ENCODE measurements at regions not wholly inside any gene's neighbourhood (a gene's known extent, or its start where the extent isn't known, plus 50 kb on each side); places are given as distances from the start of the nearest gene placed in this dataset.

GRCh38 chr17:72387487-72387886 lies 266.7 kb downstream of the SOX9 start:
- peak; percentile 74 for ATAC-seq
- TF ChIP-seq, protein P1, sequence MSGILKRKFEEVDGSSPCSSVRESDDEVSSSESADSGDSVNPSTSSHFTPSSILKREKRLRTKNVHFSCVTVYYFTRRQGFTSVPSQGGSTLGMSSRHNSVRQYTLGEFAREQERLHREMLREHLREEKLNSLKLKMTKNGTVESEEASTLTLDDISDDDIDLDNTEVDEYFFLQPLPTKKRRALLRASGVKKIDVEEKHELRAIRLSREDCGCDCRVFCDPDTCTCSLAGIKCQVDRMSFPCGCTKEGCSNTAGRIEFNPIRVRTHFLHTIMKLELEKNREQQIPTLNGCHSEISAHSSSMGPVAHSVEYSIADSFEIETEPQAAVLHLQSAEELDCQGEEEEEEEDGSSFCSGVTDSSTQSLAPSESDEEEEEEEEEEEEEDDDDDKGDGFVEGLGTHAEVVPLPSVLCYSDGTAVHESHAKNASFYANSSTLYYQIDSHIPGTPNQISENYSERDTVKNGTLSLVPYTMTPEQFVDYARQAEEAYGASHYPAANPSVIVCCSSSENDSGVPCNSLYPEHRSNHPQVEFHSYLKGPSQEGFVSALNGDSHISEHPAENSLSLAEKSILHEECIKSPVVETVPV (CRISPR knock-in tag; IDR thresholded peaks at IDR 0.05): no peak
- TF ChIP-seq OSR1 (CRISPR knock-in tag; IDR thresholded peaks at IDR 0.05): no peak
- TF ChIP-seq ZFP3 (CRISPR knock-in tag; IDR thresholded peaks at IDR 0.05): no peak
- no peak for TF ChIP-seq ZC3H10 (CRISPR knock-in tag; IDR thresholded peaks at IDR 0.05)
- no peak for TF ChIP-seq TCF4 (CRISPR knock-in tag; IDR thresholded peaks at IDR 0.05; ENCODE audit: borderline replicate concordance)
- TF ChIP-seq, protein P2, sequence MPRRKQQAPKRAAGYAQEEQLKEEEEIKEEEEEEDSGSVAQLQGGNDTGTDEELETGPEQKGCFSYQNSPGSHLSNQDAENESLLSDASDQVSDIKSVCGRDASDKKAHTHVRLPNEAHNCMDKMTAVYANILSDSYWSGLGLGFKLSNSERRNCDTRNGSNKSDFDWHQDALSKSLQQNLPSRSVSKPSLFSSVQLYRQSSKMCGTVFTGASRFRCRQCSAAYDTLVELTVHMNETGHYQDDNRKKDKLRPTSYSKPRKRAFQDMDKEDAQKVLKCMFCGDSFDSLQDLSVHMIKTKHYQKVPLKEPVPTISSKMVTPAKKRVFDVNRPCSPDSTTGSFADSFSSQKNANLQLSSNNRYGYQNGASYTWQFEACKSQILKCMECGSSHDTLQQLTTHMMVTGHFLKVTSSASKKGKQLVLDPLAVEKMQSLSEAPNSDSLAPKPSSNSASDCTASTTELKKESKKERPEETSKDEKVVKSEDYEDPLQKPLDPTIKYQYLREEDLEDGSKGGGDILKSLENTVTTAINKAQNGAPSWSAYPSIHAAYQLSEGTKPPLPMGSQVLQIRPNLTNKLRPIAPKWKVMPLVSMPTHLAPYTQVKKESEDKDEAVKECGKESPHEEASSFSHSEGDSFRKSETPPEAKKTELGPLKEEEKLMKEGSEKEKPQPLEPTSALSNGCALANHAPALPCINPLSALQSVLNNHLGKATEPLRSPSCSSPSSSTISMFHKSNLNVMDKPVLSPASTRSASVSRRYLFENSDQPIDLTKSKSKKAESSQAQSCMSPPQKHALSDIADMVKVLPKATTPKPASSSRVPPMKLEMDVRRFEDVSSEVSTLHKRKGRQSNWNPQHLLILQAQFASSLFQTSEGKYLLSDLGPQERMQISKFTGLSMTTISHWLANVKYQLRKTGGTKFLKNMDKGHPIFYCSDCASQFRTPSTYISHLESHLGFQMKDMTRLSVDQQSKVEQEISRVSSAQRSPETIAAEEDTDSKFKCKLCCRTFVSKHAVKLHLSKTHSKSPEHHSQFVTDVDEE (CRISPR knock-in tag; IDR thresholded peaks at IDR 0.05): no peak
- no peak for TF ChIP-seq SNAI2 (CRISPR knock-in tag; IDR thresholded peaks at IDR 0.05)
- TF ChIP-seq POU6F1 (CRISPR knock-in tag; IDR thresholded peaks at IDR 0.05; ENCODE audit: borderline replicate concordance, low read depth): no peak
- TF ChIP-seq ZNF565 (CRISPR knock-in tag; conservative IDR thresholded peaks at IDR 0.05; ENCODE audit: low read depth): no peak
- TF ChIP-seq BACH2 (CRISPR knock-in tag; IDR thresholded peaks at IDR 0.05; ENCODE audit: borderline replicate concordance): no peak
- TF ChIP-seq ZNF8 (CRISPR knock-in tag; IDR thresholded peaks at IDR 0.05): no peak
- TF ChIP-seq ZNF70 (CRISPR knock-in tag; IDR thresholded peaks at IDR 0.05): no peak
- TF ChIP-seq TOX (CRISPR knock-in tag; IDR thresholded peaks at IDR 0.05; ENCODE audit: borderline replicate concordance): no peak
- TF ChIP-seq GLIS3 (CRISPR knock-in tag; IDR thresholded peaks at IDR 0.05): no peak
- no peak for TF ChIP-seq ARNTL (CRISPR knock-in tag; IDR thresholded peaks at IDR 0.05; ENCODE audit: borderline replicate concordance, low read depth)
- TF ChIP-seq ESRRG (CRISPR knock-in tag; IDR thresholded peaks at IDR 0.05): no peak
- no peak for TF ChIP-seq ZFP30 (CRISPR knock-in tag; IDR thresholded peaks at IDR 0.05)
- TF ChIP-seq PPARA (CRISPR knock-in tag; IDR thresholded peaks at IDR 0.05; ENCODE audit: borderline replicate concordance): no peak
- TF ChIP-seq PATZ1 (CRISPR knock-in tag; IDR thresholded peaks at IDR 0.05; ENCODE audit: borderline replicate concordance): no peak

DNA sequence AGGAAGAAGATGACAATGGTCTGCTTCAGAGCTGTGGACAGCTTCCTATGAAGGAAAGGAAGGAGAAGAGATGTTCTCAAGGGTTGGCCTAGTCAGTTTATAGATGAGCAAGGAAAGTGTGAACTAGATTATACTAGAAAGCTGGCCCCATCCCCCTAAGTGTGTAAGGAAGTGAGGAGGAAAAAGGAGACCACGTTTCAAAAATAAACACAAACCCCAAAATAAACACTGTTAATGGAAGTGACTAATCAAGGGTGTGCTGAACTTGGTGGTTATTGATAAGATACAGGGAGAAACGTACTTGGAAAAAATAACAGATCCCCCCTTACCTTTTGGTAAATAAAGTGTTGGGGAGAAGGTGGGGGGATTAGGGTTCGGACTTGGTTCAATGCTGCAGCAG lies 267.1 kb downstream of the SOX9 start:
- TF ChIP-seq BACH2 (CRISPR knock-in tag; IDR thresholded peaks at IDR 0.05; ENCODE audit: borderline replicate concordance) (no peak), ZFP3 (CRISPR knock-in tag; IDR thresholded peaks at IDR 0.05) (no peak), ZNF565 (CRISPR knock-in tag; conservative IDR thresholded peaks at IDR 0.05; ENCODE audit: low read depth) (no peak), CSDC2 (CRISPR knock-in tag; IDR thresholded peaks at IDR 0.05) (no peak), ZNF8 (CRISPR knock-in tag; IDR thresholded peaks at IDR 0.05) (no peak)
- TF ChIP-seq, protein P1 (CRISPR knock-in tag; IDR thresholded peaks at IDR 0.05): no peak
- no peak for ATAC-seq

- peak; percentile 41 for ATAC-seq
- TF ChIP-seq, protein P3, sequence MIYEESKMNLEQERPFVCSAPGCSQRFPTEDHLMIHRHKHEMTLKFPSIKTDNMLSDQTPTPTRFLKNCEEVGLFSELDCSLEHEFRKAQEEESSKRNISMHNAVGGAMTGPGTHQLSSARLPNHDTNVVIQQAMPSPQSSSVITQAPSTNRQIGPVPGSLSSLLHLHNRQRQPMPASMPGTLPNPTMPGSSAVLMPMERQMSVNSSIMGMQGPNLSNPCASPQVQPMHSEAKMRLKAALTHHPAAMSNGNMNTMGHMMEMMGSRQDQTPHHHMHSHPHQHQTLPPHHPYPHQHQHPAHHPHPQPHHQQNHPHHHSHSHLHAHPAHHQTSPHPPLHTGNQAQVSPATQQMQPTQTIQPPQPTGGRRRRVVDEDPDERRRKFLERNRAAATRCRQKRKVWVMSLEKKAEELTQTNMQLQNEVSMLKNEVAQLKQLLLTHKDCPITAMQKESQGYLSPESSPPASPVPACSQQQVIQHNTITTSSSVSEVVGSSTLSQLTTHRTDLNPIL (CRISPR knock-in tag; IDR thresholded peaks at IDR 0.05; ENCODE audit: low read depth): no peak
- TF ChIP-seq POU6F1 (CRISPR knock-in tag; IDR thresholded peaks at IDR 0.05; ENCODE audit: borderline replicate concordance, low read depth) (no peak), BACH2 (CRISPR knock-in tag; IDR thresholded peaks at IDR 0.05; ENCODE audit: borderline replicate concordance) (no peak), ISL1 (CRISPR knock-in tag; IDR thresholded peaks at IDR 0.05) (no peak), TCF4 (CRISPR knock-in tag; IDR thresholded peaks at IDR 0.05; ENCODE audit: borderline replicate concordance) (no peak), OSR1 (CRISPR knock-in tag; IDR thresholded peaks at IDR 0.05) (no peak), GLIS3 (CRISPR knock-in tag; IDR thresholded peaks at IDR 0.05) (no peak), ZFP3 (CRISPR knock-in tag; IDR thresholded peaks at IDR 0.05) (no peak), CSDC2 (CRISPR knock-in tag; IDR thresholded peaks at IDR 0.05) (no peak)
- TF ChIP-seq, protein P1 (CRISPR knock-in tag; IDR thresholded peaks at IDR 0.05): no peak
Measured at GRCh38 chr17:72388765-72389473, 268.1 kb downstream of the SOX9 start.
